Heart left ventricle (tissue), 13 donors: ENCODE measurements at regions not wholly inside any gene's neighbourhood (a gene's known extent, or its start where the extent isn't known, plus 50 kb on each side); places are given as distances from the start of the nearest gene placed in this dataset.

Experiments
- POLR2A ChIP-seq, 2 donors: fragments of 450-650 bp; IDR thresholded peaks; one replicate each; pipeline ENCODE4 v1.6.1; 2017; ENCODE audit warnings: antibody characterized with exemption in 2 of 2, mild to moderate bottlenecking in 2 of 2, moderate library complexity in 2 of 2
- TF ChIP-seq, protein P1 (sequence below), 12 donors: fragments of 200-600 bp; sonication (generic) in 4 of 12; IDR thresholded peaks; one replicate each; pipeline versions ENCODE4 v1.5.0 to v1.8.0; 2018 to 2022; ENCODE audit warnings: antibody characterized with exemption in 12 of 12, mild to moderate bottlenecking in 5 of 12
- donor health status: ischemic (EF 13 %, LVEDD 7.1; RV severe dilation, severe dysfunction).
- donor health status: DM: no; HTN: yes; CAD: no.
- donor health status: DM: no; HTN: no; CAD: no.
- donor health status: ischemic (EF 25% LVEDD 6.9; RV normal size, moderate dysfunction).
- donor health status: ischemic (EF 25% LVEDD 5.7; RV mildly dilated, moderate dysfunction).
- donor health status: ischemic (EF 35%, LVEDD 5.7; RV mildly dilated, moderate dysfunction).
- donor health status: nonischemic (EF 11% LVEDD 7.7; RV severe dilation, severe dysfunction).
- donor health status: DM: yes; HTN: yes; CAD: no.
- donor health status: PGD.
- donor health status: ischemic (EF 29% LVEDD 5.4; RV normal size, mild dysfunction).
- donor health status: nonischemic (EF 23%, LVEDD 6.1; RV moderate dilation, normal function).

- TF ChIP-seq, protein P1, sequence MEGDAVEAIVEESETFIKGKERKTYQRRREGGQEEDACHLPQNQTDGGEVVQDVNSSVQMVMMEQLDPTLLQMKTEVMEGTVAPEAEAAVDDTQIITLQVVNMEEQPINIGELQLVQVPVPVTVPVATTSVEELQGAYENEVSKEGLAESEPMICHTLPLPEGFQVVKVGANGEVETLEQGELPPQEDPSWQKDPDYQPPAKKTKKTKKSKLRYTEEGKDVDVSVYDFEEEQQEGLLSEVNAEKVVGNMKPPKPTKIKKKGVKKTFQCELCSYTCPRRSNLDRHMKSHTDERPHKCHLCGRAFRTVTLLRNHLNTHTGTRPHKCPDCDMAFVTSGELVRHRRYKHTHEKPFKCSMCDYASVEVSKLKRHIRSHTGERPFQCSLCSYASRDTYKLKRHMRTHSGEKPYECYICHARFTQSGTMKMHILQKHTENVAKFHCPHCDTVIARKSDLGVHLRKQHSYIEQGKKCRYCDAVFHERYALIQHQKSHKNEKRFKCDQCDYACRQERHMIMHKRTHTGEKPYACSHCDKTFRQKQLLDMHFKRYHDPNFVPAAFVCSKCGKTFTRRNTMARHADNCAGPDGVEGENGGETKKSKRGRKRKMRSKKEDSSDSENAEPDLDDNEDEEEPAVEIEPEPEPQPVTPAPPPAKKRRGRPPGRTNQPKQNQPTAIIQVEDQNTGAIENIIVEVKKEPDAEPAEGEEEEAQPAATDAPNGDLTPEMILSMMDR (IDR thresholded peaks at IDR 0.05), result no peak
- TF ChIP-seq POLR2A (IDR thresholded peaks at IDR 0.05), result no peak
Measured at GRCh38 chr7:25420771-25421170, 192.5 kb upstream of the NPVF start.
